ENCODE measurements at regions not wholly inside any gene's neighbourhood (a gene's known extent, or its start where the extent isn't known, plus 50 kb on each side); places are given as distances from the start of the nearest gene placed in this dataset.

DNA sequence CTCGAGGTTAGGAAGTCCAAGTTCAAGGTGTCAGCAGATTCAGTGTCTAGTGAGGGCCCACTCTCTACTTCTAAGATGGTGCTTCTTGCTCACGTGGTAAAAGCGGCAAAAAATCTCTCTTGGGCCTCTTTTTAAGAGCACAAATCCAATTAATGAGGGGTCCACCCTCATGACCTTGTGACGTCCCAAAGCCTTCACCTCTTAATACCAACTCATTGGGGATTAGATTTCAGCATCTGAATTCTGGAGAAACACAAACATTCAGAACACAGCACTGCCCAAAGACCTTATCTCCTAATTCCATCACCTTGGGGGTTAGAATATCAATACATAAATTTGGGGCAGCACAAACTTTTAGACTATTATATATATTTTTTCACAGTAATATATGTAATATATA, 146.4 kb upstream of the GPC6 start:
- TF ChIP-seq, protein P1, sequence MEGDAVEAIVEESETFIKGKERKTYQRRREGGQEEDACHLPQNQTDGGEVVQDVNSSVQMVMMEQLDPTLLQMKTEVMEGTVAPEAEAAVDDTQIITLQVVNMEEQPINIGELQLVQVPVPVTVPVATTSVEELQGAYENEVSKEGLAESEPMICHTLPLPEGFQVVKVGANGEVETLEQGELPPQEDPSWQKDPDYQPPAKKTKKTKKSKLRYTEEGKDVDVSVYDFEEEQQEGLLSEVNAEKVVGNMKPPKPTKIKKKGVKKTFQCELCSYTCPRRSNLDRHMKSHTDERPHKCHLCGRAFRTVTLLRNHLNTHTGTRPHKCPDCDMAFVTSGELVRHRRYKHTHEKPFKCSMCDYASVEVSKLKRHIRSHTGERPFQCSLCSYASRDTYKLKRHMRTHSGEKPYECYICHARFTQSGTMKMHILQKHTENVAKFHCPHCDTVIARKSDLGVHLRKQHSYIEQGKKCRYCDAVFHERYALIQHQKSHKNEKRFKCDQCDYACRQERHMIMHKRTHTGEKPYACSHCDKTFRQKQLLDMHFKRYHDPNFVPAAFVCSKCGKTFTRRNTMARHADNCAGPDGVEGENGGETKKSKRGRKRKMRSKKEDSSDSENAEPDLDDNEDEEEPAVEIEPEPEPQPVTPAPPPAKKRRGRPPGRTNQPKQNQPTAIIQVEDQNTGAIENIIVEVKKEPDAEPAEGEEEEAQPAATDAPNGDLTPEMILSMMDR (conservative IDR thresholded peaks at IDR 0.05; ENCODE audit: low read depth, low read length): no peak
- TF ChIP-seq EZH2 (IDR thresholded peaks at IDR 0.05; ENCODE audit: low read length, unreplicated experiment): no peak

Measured in PC-3 (cell line).